ENCODE measurements at regions not wholly inside any gene's neighbourhood (a gene's known extent, or its start where the extent isn't known, plus 50 kb on each side); places are given as distances from the start of the nearest gene placed in this dataset.

DNA sequence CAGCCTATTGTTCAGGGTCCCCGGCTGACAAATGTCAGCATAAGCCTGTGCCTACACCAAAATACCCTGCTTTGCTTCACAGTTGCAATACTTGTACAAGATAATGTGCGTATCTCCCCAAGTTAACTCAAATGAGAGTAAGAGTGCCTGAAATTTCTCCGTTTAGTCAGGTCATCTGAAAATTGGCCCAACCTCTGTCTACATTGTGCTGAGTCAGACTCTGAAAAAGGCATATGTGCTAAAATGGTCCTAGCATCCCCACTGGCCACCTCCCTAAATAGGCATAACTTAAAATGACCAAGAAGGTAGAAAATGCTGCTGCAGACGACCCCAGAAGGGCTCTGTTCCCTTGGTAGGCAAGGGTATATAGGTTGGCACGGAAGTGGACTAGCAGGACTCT is 1653.8 kb upstream of the DDX18 start:
- TF ChIP-seq, protein P1, sequence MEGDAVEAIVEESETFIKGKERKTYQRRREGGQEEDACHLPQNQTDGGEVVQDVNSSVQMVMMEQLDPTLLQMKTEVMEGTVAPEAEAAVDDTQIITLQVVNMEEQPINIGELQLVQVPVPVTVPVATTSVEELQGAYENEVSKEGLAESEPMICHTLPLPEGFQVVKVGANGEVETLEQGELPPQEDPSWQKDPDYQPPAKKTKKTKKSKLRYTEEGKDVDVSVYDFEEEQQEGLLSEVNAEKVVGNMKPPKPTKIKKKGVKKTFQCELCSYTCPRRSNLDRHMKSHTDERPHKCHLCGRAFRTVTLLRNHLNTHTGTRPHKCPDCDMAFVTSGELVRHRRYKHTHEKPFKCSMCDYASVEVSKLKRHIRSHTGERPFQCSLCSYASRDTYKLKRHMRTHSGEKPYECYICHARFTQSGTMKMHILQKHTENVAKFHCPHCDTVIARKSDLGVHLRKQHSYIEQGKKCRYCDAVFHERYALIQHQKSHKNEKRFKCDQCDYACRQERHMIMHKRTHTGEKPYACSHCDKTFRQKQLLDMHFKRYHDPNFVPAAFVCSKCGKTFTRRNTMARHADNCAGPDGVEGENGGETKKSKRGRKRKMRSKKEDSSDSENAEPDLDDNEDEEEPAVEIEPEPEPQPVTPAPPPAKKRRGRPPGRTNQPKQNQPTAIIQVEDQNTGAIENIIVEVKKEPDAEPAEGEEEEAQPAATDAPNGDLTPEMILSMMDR (IDR thresholded peaks at IDR 0.05), result no peak
- no peak for TF ChIP-seq POLR2A (IDR thresholded peaks at IDR 0.05)
- no peak for TF ChIP-seq POLR2AphosphoS5 (IDR thresholded peaks at IDR 0.05)

Data from breast epithelium (tissue), 3 donors.